ENCODE measurements at regions not wholly inside any gene's neighbourhood (a gene's known extent, or its start where the extent isn't known, plus 50 kb on each side); places are given as distances from the start of the nearest gene placed in this dataset.

- no peak for TF ChIP-seq CTCF (IDR thresholded peaks at IDR 0.05)
- TF ChIP-seq POLR2A (IDR thresholded peaks at IDR 0.05): no peak
- TF ChIP-seq POLR2AphosphoS5 (IDR thresholded peaks at IDR 0.05; ENCODE audit: insufficient read depth in 1 of 2, low read depth in 1 of 2): no peak
Measured at GRCh38 chr1:238492271-238492670, 601.5 kb upstream of the ZP4 start.

Measured in vagina (tissue), 2 donors.